Stimulated activated naive CD8-positive, alpha-beta T cell treated with anti-CD3 and anti-CD28 coated beads, Interleukin-15, Interleukin-2, amounts not matched to agents 100 ng/mL and 50 ng/mL, for 24 hours (primary cell): ENCODE measurements at regions not wholly inside any gene's neighbourhood (a gene's known extent, or its start where the extent isn't known, plus 50 kb on each side); places are given as distances from the start of the nearest gene placed in this dataset.
"Not testable (repeated sequence)": the region's sequence is repeated elsewhere in the genome, so short reads cannot be mapped to it uniquely, and the experiment has no call there.

ENCODE experiments used
- H3K27ac Mint-ChIP-seq: one replicate; pipeline ENCODE4 v1.8.0; 2021; ENCODE audit warnings: mild to moderate bottlenecking, mixed read lengths
- H3K27me3 Mint-ChIP-seq: one replicate; pipeline ENCODE4 v1.8.0; 2021; ENCODE audit warnings: mixed read lengths
- H3K36me3 Mint-ChIP-seq: one replicate; pipeline ENCODE4 v1.8.0; 2021; ENCODE audit warnings: low read depth, mixed read lengths
- H3K4me1 Mint-ChIP-seq: one replicate; pipeline ENCODE4 v1.8.0; 2021; ENCODE audit warnings: low read depth, mixed read lengths
- H3K4me3 Mint-ChIP-seq: one replicate; pipeline ENCODE4 v1.8.0; 2021; ENCODE audit warnings: mild to moderate bottlenecking, mixed read lengths
- H3K9me3 Mint-ChIP-seq: one replicate; pipeline ENCODE4 v1.8.0; 2021; ENCODE audit warnings: mixed read lengths

DNA sequence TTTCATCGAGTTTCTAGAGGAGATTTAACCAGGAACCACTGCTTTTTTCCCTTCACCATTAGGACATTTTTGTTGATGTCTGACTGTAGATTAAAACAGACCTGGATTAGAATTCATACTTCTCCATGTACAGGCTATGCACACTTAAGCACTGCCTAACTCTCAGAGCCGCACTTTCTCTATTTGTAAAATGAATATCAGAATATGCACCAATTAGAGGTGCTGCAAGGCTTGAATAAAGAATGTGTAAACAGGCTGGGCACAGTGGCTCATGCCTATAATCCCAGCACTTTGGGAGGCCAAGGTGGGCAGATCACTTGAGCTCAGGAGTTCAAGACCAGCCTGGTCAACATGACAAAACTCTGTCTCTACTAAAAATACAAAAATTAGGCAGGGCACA is 99.2 kb downstream of the LYZL1 start:
- H3K27me3 Mint-ChIP-seq, H3K36me3 Mint-ChIP-seq, H3K27ac Mint-ChIP-seq, H3K9me3 Mint-ChIP-seq, H3K4me3 Mint-ChIP-seq, H3K4me1 Mint-ChIP-seq: not testable (repeated sequence)

DNA sequence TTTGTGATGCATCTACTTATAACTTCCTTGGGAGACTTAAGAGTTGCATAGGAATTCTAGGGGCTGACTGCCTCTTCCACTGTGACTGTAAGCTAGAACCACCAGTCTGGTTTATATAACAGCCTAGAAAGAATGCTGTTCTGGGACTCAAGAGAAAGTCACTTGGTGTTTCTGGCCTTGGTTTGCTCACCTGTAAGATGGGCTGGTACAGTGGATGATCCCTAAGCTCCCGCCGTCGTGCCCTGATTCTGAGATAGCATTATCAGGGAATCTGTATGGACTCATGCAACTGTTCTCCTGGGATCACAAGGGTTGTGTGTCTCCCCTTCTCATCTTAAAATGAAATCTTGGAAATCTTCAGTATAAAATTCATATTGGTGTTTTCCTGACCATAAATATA is 100.6 kb downstream of the LYZL1 start:
- no peak overlapping the region for H3K27ac Mint-ChIP-seq

DNA sequence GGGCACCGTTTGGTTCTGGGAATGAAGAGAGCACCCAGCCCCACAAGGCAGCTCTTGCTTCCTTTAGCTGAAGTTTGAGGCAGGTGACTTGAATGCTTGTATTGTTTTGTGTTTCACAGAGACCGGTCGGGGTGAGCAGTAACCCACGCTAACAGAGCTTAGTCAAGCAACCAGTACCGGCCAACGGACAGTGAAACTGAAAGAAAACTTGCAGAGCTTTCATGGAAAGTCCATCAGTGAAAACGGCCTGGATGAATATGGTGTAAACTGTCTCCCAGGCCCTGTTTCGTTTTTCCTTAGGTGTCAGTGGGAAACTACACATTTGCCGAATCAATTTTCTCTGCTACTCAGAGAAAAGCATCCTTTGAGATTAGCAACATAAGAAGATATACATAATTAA is 101.1 kb downstream of the LYZL1 start:
- no peaks in the 10 kb centered on the region for H3K4me1 Mint-ChIP-seq
- peaks cover 4% of the 10 kb centered on the region for H3K27me3 Mint-ChIP-seq
- no peak overlapping the region for H3K4me3 Mint-ChIP-seq
- H3K36me3 Mint-ChIP-seq: no peaks in the 10 kb centered on the region
- no peaks in the 10 kb centered on the region for H3K9me3 Mint-ChIP-seq
- H3K27ac Mint-ChIP-seq: no peak overlapping the region

More for the DNA sequence above, 100.6 kb downstream of the LYZL1 start:
- no peaks in the 10 kb centered on the region for H3K36me3 Mint-ChIP-seq
- H3K4me3 Mint-ChIP-seq: no peak overlapping the region
- H3K9me3 Mint-ChIP-seq: no peaks in the 10 kb centered on the region
- peaks cover 4% of the 10 kb centered on the region for H3K27me3 Mint-ChIP-seq
- H3K4me1 Mint-ChIP-seq: no peaks in the 10 kb centered on the region

DNA sequence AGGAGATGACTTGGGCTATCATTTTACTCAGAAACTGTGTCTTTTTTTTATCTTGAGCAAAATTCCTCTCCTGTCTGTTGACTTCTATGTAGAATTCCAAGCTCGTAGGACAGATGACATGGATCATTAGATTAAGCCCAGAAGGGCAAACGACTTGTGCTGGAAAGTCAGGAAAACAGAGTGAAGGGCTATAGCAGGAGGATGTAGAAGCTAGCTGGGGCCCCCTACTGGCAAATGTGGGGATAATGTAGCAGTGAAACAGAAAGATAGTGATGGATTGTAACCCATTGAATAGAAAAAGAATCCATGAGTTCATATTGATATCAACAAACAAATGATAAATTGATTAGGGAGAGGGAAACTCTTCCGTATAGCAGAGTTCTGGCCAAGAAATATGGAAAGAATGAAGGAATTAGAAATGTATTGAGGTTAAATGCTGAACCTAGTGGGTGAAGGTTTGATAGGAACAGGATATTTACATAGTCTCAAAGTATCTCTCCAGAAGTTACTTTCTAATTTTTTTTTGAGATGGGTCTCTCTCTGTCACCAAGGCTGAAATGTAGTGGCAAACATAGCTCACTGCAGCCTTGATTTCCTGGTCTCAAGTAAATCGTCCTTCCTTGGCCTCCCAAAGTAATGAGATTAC is 103.6 kb downstream of the LYZL1 start:
- no peaks in the 10 kb centered on the region for H3K36me3 Mint-ChIP-seq
- H3K4me3 Mint-ChIP-seq: no peak overlapping the region
- H3K9me3 Mint-ChIP-seq: no peaks in the 10 kb centered on the region
- no peak overlapping the region for H3K27ac Mint-ChIP-seq
- H3K4me1 Mint-ChIP-seq: no peaks in the 10 kb centered on the region
- H3K27me3 Mint-ChIP-seq: peaks cover 11% of the 10 kb centered on the region

DNA sequence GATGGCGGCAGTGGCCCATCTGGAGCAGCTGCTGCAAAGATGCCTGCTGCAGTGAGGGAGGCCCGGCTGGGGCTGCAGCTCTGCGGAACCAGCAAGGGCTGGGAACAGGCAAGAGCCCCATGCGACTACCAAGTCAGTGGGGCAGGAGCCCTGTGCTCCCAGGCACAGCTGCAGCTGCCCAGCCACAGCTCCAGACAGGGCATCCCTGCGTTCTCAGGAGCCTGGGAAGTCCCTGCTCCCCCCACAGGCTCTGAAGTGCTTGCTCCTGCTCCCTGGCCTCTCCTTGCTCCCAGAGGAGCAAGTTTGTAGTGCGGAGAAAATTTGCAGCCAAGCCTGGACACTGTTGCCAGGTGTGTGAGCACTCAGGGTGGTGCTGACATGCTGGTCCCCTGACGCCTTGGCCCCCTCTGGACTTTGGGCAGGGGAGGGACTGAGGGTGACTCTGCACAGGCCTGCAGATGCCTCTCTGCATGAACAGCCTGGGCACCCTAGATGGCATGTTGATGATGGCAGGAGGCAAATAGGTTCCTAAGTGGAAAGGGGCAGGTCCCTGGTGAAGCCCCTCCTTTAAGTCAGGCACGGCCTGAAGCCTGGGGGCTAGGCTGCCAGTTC is 105.6 kb downstream of the LYZL1 start:
- Mint-ChIP-seq H3K36me3 (no peaks in the 10 kb centered on the region), H3K4me3 (no peak overlapping the region), H3K4me1 (no peaks in the 10 kb centered on the region), H3K9me3 (no peaks in the 10 kb centered on the region), H3K27me3 (peaks cover 14% of the 10 kb centered on the region), H3K27ac (no peak overlapping the region)

DNA sequence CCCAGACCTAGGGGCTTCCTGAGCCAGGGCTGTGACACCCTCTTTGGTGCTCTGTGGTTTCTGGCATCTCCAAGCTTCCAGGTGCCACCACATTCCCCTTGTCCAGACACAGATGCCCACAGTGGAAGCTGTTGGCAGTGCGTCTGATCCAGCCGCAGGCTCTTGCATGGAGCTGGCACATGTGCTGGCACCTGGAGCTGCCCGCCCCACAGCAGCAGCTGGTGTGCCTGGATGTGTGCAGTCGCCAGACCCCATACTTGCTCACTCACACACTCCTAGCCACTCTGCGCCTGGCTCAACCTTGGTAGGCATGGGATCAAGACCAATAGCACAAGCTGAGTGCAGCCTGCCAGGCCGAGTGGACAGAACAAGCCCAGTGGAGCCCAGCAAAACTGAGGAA is 106.5 kb downstream of the LYZL1 start:
- Mint-ChIP-seq H3K4me3 (no peak overlapping the region), H3K27me3 (peaks cover 14% of the 10 kb centered on the region), H3K9me3 (no peaks in the 10 kb centered on the region), H3K4me1 (no peaks in the 10 kb centered on the region), H3K36me3 (no peaks in the 10 kb centered on the region), H3K27ac (no peak overlapping the region)

DNA sequence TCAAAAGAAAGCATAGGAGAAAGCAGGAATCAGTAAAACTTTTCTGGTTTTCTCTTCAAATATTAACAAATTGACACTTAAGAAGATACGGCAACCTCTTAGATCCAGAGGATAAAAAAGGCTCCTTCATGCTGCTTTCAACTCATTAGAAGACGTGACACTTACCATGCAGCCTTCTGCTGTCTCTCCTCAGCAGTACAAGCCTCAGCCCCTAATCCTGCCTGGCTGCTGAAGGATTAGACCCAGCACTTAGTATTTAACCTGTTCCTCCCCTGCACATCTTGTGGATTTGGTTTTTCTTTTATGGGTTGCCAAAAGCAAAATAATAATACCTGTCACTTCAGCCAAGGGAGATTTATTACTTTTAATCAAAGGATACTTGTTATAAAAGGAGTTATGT is 108.4 kb downstream of the LYZL1 start:
- Mint-ChIP-seq H3K9me3 (peaks cover 6% of the 10 kb centered on the region), H3K4me3 (no peak overlapping the region), H3K4me1 (no peaks in the 10 kb centered on the region), H3K36me3 (no peaks in the 10 kb centered on the region), H3K27ac (no peak overlapping the region), H3K27me3 (peaks cover 26% of the 10 kb centered on the region)

DNA sequence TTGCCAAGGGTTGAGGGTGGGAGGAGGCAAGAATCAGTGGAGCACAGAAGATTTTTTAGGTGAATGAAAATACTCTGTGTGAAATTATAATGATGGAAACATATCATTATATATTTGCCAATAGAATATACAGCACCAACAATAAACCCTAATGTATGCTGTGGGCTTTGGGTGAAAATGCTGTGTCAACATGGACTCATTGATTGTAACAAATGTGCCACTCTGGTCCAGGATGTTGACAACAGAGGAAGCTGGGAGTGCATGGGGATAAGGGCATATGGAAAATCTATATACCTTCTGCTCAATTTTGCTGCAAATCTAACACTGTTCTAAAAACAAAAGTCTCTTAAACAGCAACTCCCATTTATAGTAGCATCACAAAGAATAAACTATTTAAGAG is 114.3 kb downstream of the LYZL1 start:
- Mint-ChIP-seq H3K9me3 (peaks cover 6% of the 10 kb centered on the region), H3K4me3 (no peak overlapping the region), H3K4me1 (no peaks in the 10 kb centered on the region), H3K27ac (no peak overlapping the region), H3K36me3 (no peaks in the 10 kb centered on the region), H3K27me3 (peaks cover 14% of the 10 kb centered on the region)

DNA sequence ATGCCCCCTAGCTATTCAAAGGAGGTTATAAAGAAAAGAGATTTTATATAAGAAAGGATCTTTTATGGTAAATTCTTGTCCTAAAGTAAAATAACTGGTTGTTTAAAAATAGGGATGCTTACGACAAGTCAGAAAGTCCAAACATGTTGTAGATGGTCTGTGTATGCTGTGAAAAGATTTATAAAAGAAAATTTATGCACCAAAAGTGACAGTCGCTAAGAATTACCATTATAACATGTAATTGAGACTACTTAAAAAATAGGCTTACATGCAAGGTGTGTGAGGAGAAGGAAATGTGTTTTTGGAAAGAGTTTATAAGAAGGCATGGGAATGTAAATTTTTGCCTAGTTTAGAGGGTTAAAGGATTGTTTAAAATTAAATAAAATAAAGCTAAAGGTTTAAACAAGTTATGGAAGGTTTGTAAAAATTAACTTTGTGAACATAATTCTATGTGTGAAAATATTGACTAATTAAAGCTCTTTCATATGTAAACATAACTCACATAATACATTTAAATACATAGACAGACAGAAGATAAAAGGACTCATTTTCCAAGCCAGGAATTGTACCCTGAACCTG is 118.5 kb downstream of the LYZL1 start:
- Mint-ChIP-seq H3K4me3 (no peak overlapping the region), H3K36me3 (peaks cover 4% of the 10 kb centered on the region), H3K9me3 (no peaks in the 10 kb centered on the region), H3K27me3 (no peaks in the 10 kb centered on the region), H3K4me1 (peaks cover 27% of the 10 kb centered on the region), H3K27ac (no peak overlapping the region)
